ENCODE measurements at regions not wholly inside any gene's neighbourhood (a gene's known extent, or its start where the extent isn't known, plus 50 kb on each side); places are given as distances from the start of the nearest gene placed in this dataset.
"Not testable (repeated sequence)": the region's sequence is repeated elsewhere in the genome, so short reads cannot be mapped to it uniquely, and the experiment has no call there.

GRCh38 chr9:7640231-7640630 lies 159.3 kb downstream of the DMAC1 start:
- no peak overlapping the region for H3K4me3 ChIP-seq (ENCODE audit: low read length in 2 of 2)
- no peaks in the 10 kb centered on the region for H3K9me3 ChIP-seq (ENCODE audit: control insufficient read depth in 2 of 2, insufficient read depth in 1 of 2, low read length in 1 of 2)
- no peak overlapping the region for H3K27ac ChIP-seq (ENCODE audit: low read depth in 1 of 2, low read length in 1 of 2)
- no peaks in the 10 kb centered on the region for H3K4me1 ChIP-seq (ENCODE audit: control insufficient read depth in 2 of 2, insufficient read depth in 2 of 2, low read length in 2 of 2)
- no peaks in the 10 kb centered on the region for H3K27me3 ChIP-seq (ENCODE audit: control insufficient read depth in 2 of 2, insufficient read depth in 1 of 2, low read length in 1 of 2)
- no peak for DNase-seq (ENCODE audit: low read depth in 6 of 9, low spot score in 9 of 9)
- H3K36me3 ChIP-seq (ENCODE audit: control insufficient read depth in 2 of 2, insufficient read depth in 2 of 2, low read length in 1 of 2), result no peaks in the 10 kb centered on the region

DNA sequence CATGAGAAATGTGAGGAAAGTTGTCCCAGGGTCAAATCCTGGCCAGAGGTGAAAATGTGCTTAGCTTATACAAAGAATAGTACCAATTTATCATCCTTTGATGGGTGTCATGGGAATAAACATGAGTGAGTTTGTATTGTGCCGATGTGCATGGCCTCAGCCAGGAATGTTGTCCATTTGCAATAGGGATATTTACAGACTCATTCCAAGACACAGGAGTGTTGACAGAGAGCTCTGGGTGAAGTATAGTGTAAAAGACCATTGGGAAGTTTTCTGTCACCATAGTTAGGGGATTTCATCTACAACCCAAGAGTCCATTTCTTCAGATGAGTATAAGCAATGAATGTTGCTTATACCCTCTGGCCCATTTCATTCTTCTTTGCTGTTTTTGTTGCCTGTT lies 160.1 kb downstream of the DMAC1 start:
- no peaks in the 10 kb centered on the region for H3K27me3 ChIP-seq (ENCODE audit: control insufficient read depth in 2 of 2, insufficient read depth in 1 of 2, low read length in 1 of 2)
- H3K4me3 ChIP-seq (ENCODE audit: low read length in 2 of 2), result no peak overlapping the region
- no peak overlapping the region for H3K27ac ChIP-seq (ENCODE audit: low read depth in 1 of 2, low read length in 1 of 2)
- H3K4me1 ChIP-seq (ENCODE audit: control insufficient read depth in 2 of 2, insufficient read depth in 2 of 2, low read length in 2 of 2), result no peaks in the 10 kb centered on the region
- DNase-seq (ENCODE audit: low read depth in 6 of 9, low spot score in 9 of 9), result no peak
- no peaks in the 10 kb centered on the region for H3K9me3 ChIP-seq (ENCODE audit: control insufficient read depth in 2 of 2, insufficient read depth in 1 of 2, low read length in 1 of 2)
- WGBS, result 95% methylated on average over 1 of the region's 1 CpG
- no peaks in the 10 kb centered on the region for H3K36me3 ChIP-seq (ENCODE audit: control insufficient read depth in 2 of 2, insufficient read depth in 2 of 2, low read length in 1 of 2)

DNA sequence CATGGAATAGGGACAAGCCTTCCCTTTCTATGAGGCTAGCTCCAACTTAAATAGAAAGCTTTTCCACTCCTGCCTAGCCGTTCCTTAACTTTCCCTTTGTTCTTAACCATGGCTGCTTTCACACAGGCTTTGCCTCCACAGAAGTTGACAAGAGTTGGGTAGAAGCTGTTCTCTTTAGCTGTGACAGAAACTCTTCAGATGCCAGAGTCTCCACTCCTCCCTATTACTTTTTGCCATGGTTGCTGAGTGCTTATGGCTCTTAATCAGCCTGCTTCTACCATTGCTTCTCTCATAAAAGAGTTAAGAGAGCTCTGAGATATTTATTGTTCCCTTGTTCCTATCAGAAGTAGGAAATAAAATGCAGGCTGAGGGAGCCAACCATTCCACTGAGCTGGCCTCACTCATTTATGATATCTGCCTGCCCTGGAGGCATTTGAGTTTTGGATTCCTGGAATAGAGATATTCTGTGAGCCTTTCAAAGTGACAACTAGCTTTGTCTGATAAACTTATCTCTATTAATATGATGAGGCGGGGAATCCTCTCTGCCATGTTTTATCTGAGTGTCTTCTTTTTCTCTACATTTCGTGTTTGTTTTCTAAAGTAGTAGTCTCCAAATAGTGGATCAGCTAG lies 162.6 kb downstream of the DMAC1 start:
- Histone ChIP-seq H3K9me3 (ENCODE audit: control insufficient read depth in 2 of 2, insufficient read depth in 1 of 2, low read length in 1 of 2) (no peaks in the 10 kb centered on the region), H3K27me3 (ENCODE audit: control insufficient read depth in 2 of 2, insufficient read depth in 1 of 2, low read length in 1 of 2) (no peaks in the 10 kb centered on the region), H3K27ac (ENCODE audit: low read depth in 1 of 2, low read length in 1 of 2) (no peak overlapping the region), H3K4me1 (ENCODE audit: control insufficient read depth in 2 of 2, insufficient read depth in 2 of 2, low read length in 2 of 2) (no peaks in the 10 kb centered on the region), H3K4me3 (ENCODE audit: low read length in 2 of 2) (no peak overlapping the region), H3K36me3 (ENCODE audit: control insufficient read depth in 2 of 2, insufficient read depth in 2 of 2, low read length in 1 of 2) (no peaks in the 10 kb centered on the region)
- WGBS, result 79% methylated on average over 3 of the region's 3 CpGs
- no peak for DNase-seq (ENCODE audit: low read depth in 6 of 9, low spot score in 9 of 9)

DNA sequence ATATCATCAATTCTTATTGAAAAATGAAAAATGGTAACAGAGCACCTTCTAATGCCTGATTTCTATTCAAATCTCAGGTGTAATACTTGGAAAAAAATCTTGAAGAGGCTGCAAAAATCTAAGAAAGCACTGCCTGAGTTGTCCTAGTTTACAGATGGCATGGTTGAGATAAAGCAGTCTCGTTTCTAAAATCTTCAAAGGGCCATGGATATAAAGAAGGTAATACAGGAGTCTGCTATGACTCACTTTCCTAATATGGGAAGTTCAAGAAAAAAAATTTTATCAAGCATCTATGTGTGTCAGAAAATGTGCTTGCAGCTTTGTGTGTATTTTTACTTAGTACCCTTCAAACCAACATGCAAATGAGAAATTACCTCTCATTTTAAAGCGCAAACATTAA lies 163.3 kb downstream of the DMAC1 start:
- DNase-seq (ENCODE audit: low read depth in 6 of 9, low spot score in 9 of 9), result no peak
- Histone ChIP-seq H3K4me3 (ENCODE audit: low read length in 2 of 2) (no peak overlapping the region), H3K36me3 (ENCODE audit: control insufficient read depth in 2 of 2, insufficient read depth in 2 of 2, low read length in 1 of 2) (no peaks in the 10 kb centered on the region), H3K27me3 (ENCODE audit: control insufficient read depth in 2 of 2, insufficient read depth in 1 of 2, low read length in 1 of 2) (no peaks in the 10 kb centered on the region), H3K27ac (ENCODE audit: low read depth in 1 of 2, low read length in 1 of 2) (no peak overlapping the region), H3K9me3 (ENCODE audit: control insufficient read depth in 2 of 2, insufficient read depth in 1 of 2, low read length in 1 of 2) (no peaks in the 10 kb centered on the region), H3K4me1 (ENCODE audit: control insufficient read depth in 2 of 2, insufficient read depth in 2 of 2, low read length in 2 of 2) (no peaks in the 10 kb centered on the region)
- WGBS, result 78% methylated on average over 2 of the region's 2 CpGs

DNA sequence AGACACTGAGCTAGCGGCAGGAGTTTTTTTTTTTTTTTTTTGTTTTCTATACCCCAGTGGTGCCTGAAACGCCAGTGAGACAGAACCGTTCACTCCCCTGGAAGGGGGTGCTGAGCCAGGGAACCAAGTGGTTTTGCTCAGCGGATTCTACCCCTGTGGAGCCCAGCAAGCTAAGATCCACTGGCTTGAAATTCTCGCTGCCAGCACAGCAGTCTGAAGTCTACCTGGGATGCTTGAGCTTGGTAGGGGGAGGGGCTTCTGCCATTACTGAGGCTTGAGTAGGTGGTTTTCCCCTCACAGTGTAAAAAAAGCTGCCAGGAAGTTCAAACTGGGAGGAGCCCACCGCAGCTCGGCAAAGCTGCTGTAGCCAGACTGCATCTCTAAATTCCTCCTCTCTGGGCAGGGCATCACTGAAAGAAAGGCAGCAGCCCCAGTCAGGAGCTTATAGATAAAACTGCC lies 173.0 kb downstream of the DMAC1 start:
- 18% methylated on average over 7 of the region's 7 CpGs for WGBS
- DNase-seq (ENCODE audit: low read depth in 6 of 9, low spot score in 9 of 9), result peak; percentile 34 to 85 (median 62)

DNA sequence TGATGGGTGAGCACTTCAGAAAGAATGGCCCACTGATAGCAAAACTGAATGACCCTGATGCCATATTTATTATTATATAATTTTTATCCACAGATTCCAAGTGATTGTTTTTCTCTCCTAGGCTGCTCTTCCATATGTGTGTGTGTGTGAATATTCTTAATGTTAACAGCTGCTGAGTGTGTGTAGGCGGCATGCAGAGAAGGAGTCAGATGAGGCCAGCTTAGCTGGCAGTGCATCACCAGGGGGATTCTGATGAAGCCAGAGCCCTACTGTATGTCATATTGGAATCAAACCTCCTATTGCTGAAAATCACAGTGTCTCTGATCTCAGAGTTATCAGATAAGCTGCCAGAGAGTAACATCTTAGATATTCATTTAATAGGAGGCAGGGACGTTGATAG lies 177.1 kb downstream of the DMAC1 start:
- peaks cover 10 to 15% of the 10 kb centered on the region in 2 donors for H3K4me1 ChIP-seq (ENCODE audit: control insufficient read depth in 2 of 2, insufficient read depth in 2 of 2, low read length in 2 of 2)
- H3K4me3 ChIP-seq (ENCODE audit: low read length in 2 of 2), result no peak overlapping the region
- H3K9me3 ChIP-seq (ENCODE audit: control insufficient read depth in 2 of 2, insufficient read depth in 1 of 2, low read length in 1 of 2), result peaks cover 0 to 3% of the 10 kb centered on the region in 2 donors
- no peak for DNase-seq (ENCODE audit: low read depth in 6 of 9, low spot score in 9 of 9)
- no peaks in the 10 kb centered on the region for H3K27me3 ChIP-seq (ENCODE audit: control insufficient read depth in 2 of 2, insufficient read depth in 1 of 2, low read length in 1 of 2)
- no peaks in the 10 kb centered on the region for H3K36me3 ChIP-seq (ENCODE audit: control insufficient read depth in 2 of 2, insufficient read depth in 2 of 2, low read length in 1 of 2)
- H3K27ac ChIP-seq (ENCODE audit: low read depth in 1 of 2, low read length in 1 of 2), result no peak overlapping the region
- 73% methylated on average over 2 of the region's 2 CpGs for WGBS

More for the DNA sequence above, 173.0 kb downstream of the DMAC1 start:
- not testable (repeated sequence) for H3K27me3 ChIP-seq (ENCODE audit: control insufficient read depth in 2 of 2, insufficient read depth in 1 of 2, low read length in 1 of 2); H3K36me3 ChIP-seq (ENCODE audit: control insufficient read depth in 2 of 2, insufficient read depth in 2 of 2, low read length in 1 of 2); H3K9me3 ChIP-seq (ENCODE audit: control insufficient read depth in 2 of 2, insufficient read depth in 1 of 2, low read length in 1 of 2); H3K4me3 ChIP-seq (ENCODE audit: low read length in 2 of 2)
- peaks cover 10 to 15% of the 10 kb centered on the region in 2 donors for H3K4me1 ChIP-seq (ENCODE audit: control insufficient read depth in 2 of 2, insufficient read depth in 2 of 2, low read length in 2 of 2)
- peak overlapping the region; percentile 32 to 52 for H3K27ac ChIP-seq (ENCODE audit: low read depth in 1 of 2, low read length in 1 of 2)

DNA sequence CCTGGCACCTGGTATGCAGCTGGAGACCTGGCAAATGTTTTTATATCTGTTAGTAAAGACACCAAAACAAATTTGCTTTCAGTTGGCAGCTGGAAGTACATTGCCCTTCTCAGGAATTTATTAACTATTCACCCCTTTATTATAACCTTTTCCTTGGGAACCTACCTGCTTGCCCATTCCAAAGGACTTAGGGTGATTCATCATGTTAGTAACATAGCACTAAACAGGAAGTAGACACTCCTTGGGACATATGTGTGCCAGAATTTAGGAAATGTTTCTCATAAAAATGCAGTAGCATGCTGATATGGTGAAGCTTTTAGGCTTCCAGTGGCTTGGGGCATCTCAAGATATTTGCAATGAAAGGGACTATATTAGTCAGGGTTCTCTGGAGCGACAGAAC lies 184.2 kb downstream of the DMAC1 start:
- Histone ChIP-seq H3K9me3 (ENCODE audit: control insufficient read depth in 2 of 2, insufficient read depth in 1 of 2, low read length in 1 of 2) (no peaks in the 10 kb centered on the region), H3K4me1 (ENCODE audit: control insufficient read depth in 2 of 2, insufficient read depth in 2 of 2, low read length in 2 of 2) (no peaks in the 10 kb centered on the region), H3K27ac (ENCODE audit: low read depth in 1 of 2, low read length in 1 of 2) (no peak overlapping the region), H3K36me3 (ENCODE audit: control insufficient read depth in 2 of 2, insufficient read depth in 2 of 2, low read length in 1 of 2) (no peaks in the 10 kb centered on the region), H3K4me3 (ENCODE audit: low read length in 2 of 2) (no peak overlapping the region), H3K27me3 (ENCODE audit: control insufficient read depth in 2 of 2, insufficient read depth in 1 of 2, low read length in 1 of 2) (no peaks in the 10 kb centered on the region)
- WGBS, result 100% methylated on average over 1 of the region's 1 CpG
- DNase-seq (ENCODE audit: low read depth in 6 of 9, low spot score in 9 of 9), result no peak

GRCh38 chr9:7613931-7614330 lies 185.6 kb downstream of the DMAC1 start:
- Histone ChIP-seq H3K4me1 (ENCODE audit: control insufficient read depth in 2 of 2, insufficient read depth in 2 of 2, low read length in 2 of 2) (no peaks in the 10 kb centered on the region), H3K27me3 (ENCODE audit: control insufficient read depth in 2 of 2, insufficient read depth in 1 of 2, low read length in 1 of 2) (no peaks in the 10 kb centered on the region), H3K4me3 (ENCODE audit: low read length in 2 of 2) (no peak overlapping the region), H3K9me3 (ENCODE audit: control insufficient read depth in 2 of 2, insufficient read depth in 1 of 2, low read length in 1 of 2) (no peaks in the 10 kb centered on the region), H3K27ac (ENCODE audit: low read depth in 1 of 2, low read length in 1 of 2) (no peak overlapping the region), H3K36me3 (ENCODE audit: control insufficient read depth in 2 of 2, insufficient read depth in 2 of 2, low read length in 1 of 2) (no peaks in the 10 kb centered on the region)
- 28% methylated on average over 5 of the region's 5 CpGs for WGBS
- peak in 1 of 9 donors; percentile 38 for DNase-seq (ENCODE audit: low read depth in 6 of 9, low spot score in 9 of 9)

- H3K27me3 ChIP-seq (ENCODE audit: control insufficient read depth in 2 of 2, insufficient read depth in 1 of 2, low read length in 1 of 2), result no peaks in the 10 kb centered on the region
- H3K36me3 ChIP-seq (ENCODE audit: control insufficient read depth in 2 of 2, insufficient read depth in 2 of 2, low read length in 1 of 2), result no peaks in the 10 kb centered on the region
- no peaks in the 10 kb centered on the region for H3K4me1 ChIP-seq (ENCODE audit: control insufficient read depth in 2 of 2, insufficient read depth in 2 of 2, low read length in 2 of 2)
- WGBS, result 100% methylated on average over 1 of the region's 1 CpG
- DNase-seq (ENCODE audit: low read depth in 6 of 9, low spot score in 9 of 9), result no peak
- no peaks in the 10 kb centered on the region for H3K9me3 ChIP-seq (ENCODE audit: control insufficient read depth in 2 of 2, insufficient read depth in 1 of 2, low read length in 1 of 2)
- no peak overlapping the region for H3K4me3 ChIP-seq (ENCODE audit: low read length in 2 of 2)
- H3K27ac ChIP-seq (ENCODE audit: low read depth in 1 of 2, low read length in 1 of 2), result no peak overlapping the region
These were observed 191.3 kb downstream of the DMAC1 start for GRCh38 chr9:7608261-7608660.

Data from thymus (tissue), 11 donors.